ENCODE measurements at regions not wholly inside any gene's neighbourhood (a gene's known extent, or its start where the extent isn't known, plus 50 kb on each side); places are given as distances from the start of the nearest gene placed in this dataset.

GRCh38 chr20:19049514-19049913 is 162.9 kb upstream of the SLC24A3 start:
- TF ChIP-seq CTCF (IDR thresholded peaks at IDR 0.05; ENCODE audit: low read depth, low read length): no peak
- no peak for TF ChIP-seq EZH2phosphoT487 (IDR thresholded peaks at IDR 0.05; ENCODE audit: low read depth)

Measured in OCI-LY3 (cell line).